ENCODE measurements at regions not wholly inside any gene's neighbourhood (a gene's known extent, or its start where the extent isn't known, plus 50 kb on each side); places are given as distances from the start of the nearest gene placed in this dataset.

GRCh38 chr7:41586931-41587640, 115.8 kb downstream of the INHBA start:
- TF ChIP-seq POLR2A (IDR thresholded peaks at IDR 0.05), result no peak
- TF ChIP-seq, protein P1, sequence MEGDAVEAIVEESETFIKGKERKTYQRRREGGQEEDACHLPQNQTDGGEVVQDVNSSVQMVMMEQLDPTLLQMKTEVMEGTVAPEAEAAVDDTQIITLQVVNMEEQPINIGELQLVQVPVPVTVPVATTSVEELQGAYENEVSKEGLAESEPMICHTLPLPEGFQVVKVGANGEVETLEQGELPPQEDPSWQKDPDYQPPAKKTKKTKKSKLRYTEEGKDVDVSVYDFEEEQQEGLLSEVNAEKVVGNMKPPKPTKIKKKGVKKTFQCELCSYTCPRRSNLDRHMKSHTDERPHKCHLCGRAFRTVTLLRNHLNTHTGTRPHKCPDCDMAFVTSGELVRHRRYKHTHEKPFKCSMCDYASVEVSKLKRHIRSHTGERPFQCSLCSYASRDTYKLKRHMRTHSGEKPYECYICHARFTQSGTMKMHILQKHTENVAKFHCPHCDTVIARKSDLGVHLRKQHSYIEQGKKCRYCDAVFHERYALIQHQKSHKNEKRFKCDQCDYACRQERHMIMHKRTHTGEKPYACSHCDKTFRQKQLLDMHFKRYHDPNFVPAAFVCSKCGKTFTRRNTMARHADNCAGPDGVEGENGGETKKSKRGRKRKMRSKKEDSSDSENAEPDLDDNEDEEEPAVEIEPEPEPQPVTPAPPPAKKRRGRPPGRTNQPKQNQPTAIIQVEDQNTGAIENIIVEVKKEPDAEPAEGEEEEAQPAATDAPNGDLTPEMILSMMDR (IDR thresholded peaks at IDR 0.05), result no peak
